Trophoblast cell (in vitro differentiated cells and primary cell): ENCODE measurements at regions not wholly inside any gene's neighbourhood (a gene's known extent, or its start where the extent isn't known, plus 50 kb on each side); places are given as distances from the start of the nearest gene placed in this dataset.

ENCODE experiments used
- DNase-seq, 2 donors: peaks; one replicate each; pipeline ENCODE4 v3.0.0-alpha.2; 2016
- H2AFZ ChIP-seq: 2 replicates; pipeline ENCODE4 v1.6.1; 2013; ENCODE audit warnings: low read length, moderate library complexity, mild to moderate bottlenecking; ENCODE audit not compliant: insufficient read depth, poor library complexity
- H2AK5ac ChIP-seq: 2 replicates; pipeline ENCODE4 v1.6.1; 2013; ENCODE audit warnings: mild to moderate bottlenecking, low read length
- H2BK120ac ChIP-seq: 2 replicates; pipeline ENCODE4 v1.6.1; 2013; ENCODE audit warnings: low read length, mild to moderate bottlenecking, moderate library complexity; ENCODE audit not compliant: insufficient read depth, poor library complexity
- H2BK12ac ChIP-seq: 2 replicates; pipeline ENCODE4 v1.6.1; 2013; ENCODE audit warnings: mild to moderate bottlenecking, low read length, moderate library complexity
- H2BK5ac ChIP-seq: 2 replicates; pipeline ENCODE4 v1.6.1; 2013; ENCODE audit warnings: low read length, low read depth, moderate library complexity, mild to moderate bottlenecking; ENCODE audit not compliant: poor library complexity
- H3K14ac ChIP-seq: 2 replicates; pipeline ENCODE4 v1.6.1; 2013; ENCODE audit warnings: mild to moderate bottlenecking, low read length
- H3K18ac ChIP-seq: 2 replicates; pipeline ENCODE4 v1.6.1; 2013; ENCODE audit warnings: mild to moderate bottlenecking, low read length
- H3K23ac ChIP-seq: 2 replicates; pipeline ENCODE4 v1.6.1; 2013; ENCODE audit warnings: low read length
- H3K27ac ChIP-seq: 2 replicates; pipeline ENCODE4 v1.5.1; 2013; ENCODE audit warnings: low read depth, mild to moderate bottlenecking, inconsistent platforms, low read length, moderate library complexity
- H3K27me3 ChIP-seq: 2 replicates; pipeline ENCODE4 v1.6.1; 2013; ENCODE audit warnings: inconsistent platforms, mild to moderate bottlenecking, low read length, moderate library complexity; ENCODE audit not compliant: insufficient read depth
- H3K36me3 ChIP-seq, 2 experiments: 1 replicate in 1 of 2; 2 replicates in 1 of 2; pipeline ENCODE4 v1.6.1; 2013; ENCODE audit warnings: low read length in 2 of 2, mild to moderate bottlenecking in 2 of 2, moderate library complexity in 1 of 2; ENCODE audit not compliant: insufficient read depth in 2 of 2, control insufficient read depth in 1 of 2
- H3K4ac ChIP-seq: 2 replicates; pipeline ENCODE4 v1.6.1; 2013; ENCODE audit warnings: low read depth, mild to moderate bottlenecking, low read length, moderate library complexity
- H3K4me1 ChIP-seq, 2 experiments: 1 replicate in 1 of 2; 2 replicates in 1 of 2; pipeline ENCODE4 v1.6.1; 2013; ENCODE audit warnings: low read length in 2 of 2, mild to moderate bottlenecking in 2 of 2, moderate library complexity in 1 of 2; ENCODE audit not compliant: insufficient read depth in 2 of 2, control insufficient read depth in 1 of 2
- H3K4me2 ChIP-seq: 2 replicates; pipeline ENCODE4 v1.6.1; 2013; ENCODE audit warnings: inconsistent platforms, mild to moderate bottlenecking, low read length, moderate library complexity
- H3K4me3 ChIP-seq: 2 replicates; pipeline ENCODE4 v1.5.1; 2013; ENCODE audit warnings: mild to moderate bottlenecking, low read depth, low read length, inconsistent platforms
- H3K79me1 ChIP-seq: one replicate; pipeline ENCODE4 v1.6.1; 2013; ENCODE audit warnings: low read length
- H3K79me2 ChIP-seq: 2 replicates; pipeline ENCODE4 v1.6.1; 2013; ENCODE audit warnings: low read length, mild to moderate bottlenecking; ENCODE audit not compliant: control insufficient read depth, insufficient read depth, poor library complexity
- H3K9ac ChIP-seq: 2 replicates; pipeline ENCODE4 v1.6.1; 2013; ENCODE audit warnings: mild to moderate bottlenecking, low read length
- H3K9me3 ChIP-seq: 2 replicates; pipeline ENCODE4 v1.6.1; 2013; ENCODE audit warnings: low read depth, mild to moderate bottlenecking, control low read depth, inconsistent platforms, low read length; ENCODE audit not compliant: insufficient read depth
- H4K12ac ChIP-seq: 2 replicates; pipeline ENCODE4 v1.6.1; 2013; ENCODE audit warnings: low read depth, mild to moderate bottlenecking, low read length, moderate library complexity
- H4K8ac ChIP-seq: 2 replicates; pipeline ENCODE4 v1.6.1; 2013; ENCODE audit warnings: low read depth, mild to moderate bottlenecking, low read length, moderate library complexity
- H4K91ac ChIP-seq: one replicate; pipeline ENCODE4 v1.6.1; 2013; ENCODE audit warnings: low read depth, mild to moderate bottlenecking, low read length, moderate library complexity
- WGBS: extraction: QIAGEN DNeasy Blood & Tissue Kit; methylation state at CpG from one replicate; pipeline ENCODE4 v1.1.7; 2013; ENCODE audit warnings: missing lambda C conversion rate; ENCODE audit not compliant: insufficient read length, insufficient coverage; ENCODE audit errors: extremely low coverage; 5-methylcytosine and 5-hydroxymethylcytosine counted together

- Histone ChIP-seq H3K4me3 (peak overlapping the region; percentile 42), H3K36me3 (no peaks in the 10 kb centered on the region), H2BK5ac (no peak overlapping the region), H2AFZ (no peak overlapping the region), H2BK120ac (no peak overlapping the region), H3K14ac (no peak overlapping the region), H2BK12ac (no peak overlapping the region), H3K9me3 (peaks cover 13% of the 10 kb centered on the region), H3K4me1 (no peaks in the 10 kb centered on the region), H4K91ac (no peak overlapping the region), H3K4me2 (no peak overlapping the region), H4K12ac (no peak overlapping the region), H3K27me3 (no peaks in the 10 kb centered on the region), H2AK5ac (no peak overlapping the region), H3K9ac (no peak overlapping the region), H3K79me1 (no peaks in the 10 kb centered on the region), H3K79me2 (no peaks in the 10 kb centered on the region), H3K18ac (no peak overlapping the region), H3K4ac (no peak overlapping the region), H3K27ac (no peak overlapping the region), H4K8ac (no peak overlapping the region), H3K23ac (no peak overlapping the region)
- DNase-seq = no peak
- WGBS = no CpG with 5 or more reads among the region's 2 CpGs
These were observed 481.6 kb upstream of the MYT1L start for GRCh38 chr2:2812648-2813047.

- Histone ChIP-seq H3K27me3 (no peaks in the 10 kb centered on the region), H2AFZ (no peak overlapping the region), H2BK5ac (no peak overlapping the region), H3K27ac (no peak overlapping the region), H3K4me2 (no peak overlapping the region), H3K23ac (no peak overlapping the region), H2BK120ac (no peak overlapping the region), H4K91ac (no peak overlapping the region), H2BK12ac (no peak overlapping the region), H3K9me3 (peaks cover 13% of the 10 kb centered on the region), H3K4ac (no peak overlapping the region), H3K4me3 (no peak overlapping the region), H3K14ac (no peak overlapping the region), H4K12ac (no peak overlapping the region), H3K79me2 (no peaks in the 10 kb centered on the region), H3K79me1 (no peaks in the 10 kb centered on the region), H3K4me1 (no peaks in the 10 kb centered on the region), H2AK5ac (no peak overlapping the region), H3K9ac (no peak overlapping the region), H3K18ac (no peak overlapping the region), H3K36me3 (no peaks in the 10 kb centered on the region), H4K8ac (no peak overlapping the region)
- no peak for DNase-seq
- no CpG with 5 or more reads among the region's 3 CpGs for WGBS
These were observed 481.0 kb upstream of the MYT1L start for GRCh38 chr2:2812117-2812516.

GRCh38 chr2:2810504-2810903, 479.4 kb upstream of the MYT1L start:
- WGBS = no CpG with 5 or more reads among the region's 6 CpGs

GRCh38 chr2:2809771-2810170, 478.7 kb upstream of the MYT1L start:
- Histone ChIP-seq H4K91ac (no peak overlapping the region), H2AK5ac (no peak overlapping the region), H3K27me3 (no peaks in the 10 kb centered on the region), H3K4me3 (no peak overlapping the region), H3K9ac (no peak overlapping the region), H3K36me3 (no peaks in the 10 kb centered on the region), H2BK5ac (no peak overlapping the region), H3K18ac (no peak overlapping the region), H3K23ac (no peak overlapping the region), H3K4me2 (no peak overlapping the region), H3K79me1 (no peaks in the 10 kb centered on the region), H4K12ac (no peak overlapping the region), H3K4ac (no peak overlapping the region), H2AFZ (no peak overlapping the region), H3K9me3 (peaks cover 17% of the 10 kb centered on the region), H4K8ac (no peak overlapping the region), H2BK120ac (no peak overlapping the region), H3K27ac (no peak overlapping the region), H3K79me2 (no peaks in the 10 kb centered on the region), H3K4me1 (no peaks in the 10 kb centered on the region), H3K14ac (no peak overlapping the region), H2BK12ac (no peak overlapping the region)
- DNase-seq = no peak
- WGBS = no CpG with 5 or more reads among the region's 7 CpGs

More at GRCh38 chr2:2810504-2810903, 479.4 kb upstream of the MYT1L start:
- H3K9me3 ChIP-seq = peaks cover 13% of the 10 kb centered on the region
- H2AK5ac ChIP-seq = no peak overlapping the region
- H2BK120ac ChIP-seq = no peak overlapping the region
- no peaks in the 10 kb centered on the region for H3K79me2 ChIP-seq
- H3K9ac ChIP-seq = no peak overlapping the region
- H2BK12ac ChIP-seq = no peak overlapping the region
- H4K8ac ChIP-seq = no peak overlapping the region
- no peak overlapping the region for H3K18ac ChIP-seq
- no peak overlapping the region for H3K4me3 ChIP-seq
- H2AFZ ChIP-seq = no peak overlapping the region
- no peak overlapping the region for H3K14ac ChIP-seq
- no peak overlapping the region for H4K12ac ChIP-seq
- no peaks in the 10 kb centered on the region for H3K27me3 ChIP-seq
- H4K91ac ChIP-seq = no peak overlapping the region
- DNase-seq = no peak
- H3K4ac ChIP-seq = no peak overlapping the region
- no peaks in the 10 kb centered on the region for H3K79me1 ChIP-seq
- no peak overlapping the region for H3K27ac ChIP-seq
- no peaks in the 10 kb centered on the region for H3K36me3 ChIP-seq
- no peak overlapping the region for H3K4me2 ChIP-seq
- H3K23ac ChIP-seq = no peak overlapping the region
- H2BK5ac ChIP-seq = no peak overlapping the region
- H3K4me1 ChIP-seq = no peaks in the 10 kb centered on the region
